WTC11 (cell line): ENCODE measurements at regions not wholly inside any gene's neighbourhood (a gene's known extent, or its start where the extent isn't known, plus 50 kb on each side); places are given as distances from the start of the nearest gene placed in this dataset.

Experiments used
- FOXK1 ChIP-seq: sonication (generic); formaldehyde crosslinking; IDR thresholded peaks from 2 replicates; pipeline ENCODE4 v1.8.0; 2022; ENCODE audit warnings: mild to moderate bottlenecking, moderate library complexity, missing genetic modification reagents
- NFYB ChIP-seq: sonication (generic); formaldehyde crosslinking; conservative IDR thresholded peaks from 2 replicates; pipeline ENCODE4 v1.8.0; 2022; ENCODE audit warnings: low read depth, missing genetic modification reagents
- SOX15 ChIP-seq: fragments of 250-450 bp; sonication (Bioruptor Pico); IDR thresholded peaks from 2 replicates; pipeline ENCODE4 v1.9.0; 2021; ENCODE audit warnings: mild to moderate bottlenecking
- ZNF138 ChIP-seq: sonication (generic); formaldehyde crosslinking; conservative IDR thresholded peaks from 2 replicates; pipeline ENCODE4 v1.8.1; 2022; ENCODE audit warnings: mild to moderate bottlenecking, moderate library complexity, missing genetic modification reagents
- TF ChIP-seq, protein P1 (sequence below): fragments of 200-600 bp; IDR thresholded peaks from 2 replicates; pipeline ENCODE4 v1.8.0; 2022; ENCODE audit warnings: antibody characterized with exemption
- TF ChIP-seq, protein P2 (sequence below): sonication (generic); formaldehyde crosslinking; IDR thresholded peaks from 2 replicates; pipeline ENCODE4 v1.8.1; 2022; ENCODE audit warnings: low read depth, missing genetic modification reagents, borderline replicate concordance
- TF ChIP-seq, protein P3 (sequence below): sonication (generic); formaldehyde crosslinking; IDR thresholded peaks from 2 replicates; pipeline ENCODE4 v1.8.0; 2022; ENCODE audit warnings: mild to moderate bottlenecking, missing genetic modification reagents

DNA sequence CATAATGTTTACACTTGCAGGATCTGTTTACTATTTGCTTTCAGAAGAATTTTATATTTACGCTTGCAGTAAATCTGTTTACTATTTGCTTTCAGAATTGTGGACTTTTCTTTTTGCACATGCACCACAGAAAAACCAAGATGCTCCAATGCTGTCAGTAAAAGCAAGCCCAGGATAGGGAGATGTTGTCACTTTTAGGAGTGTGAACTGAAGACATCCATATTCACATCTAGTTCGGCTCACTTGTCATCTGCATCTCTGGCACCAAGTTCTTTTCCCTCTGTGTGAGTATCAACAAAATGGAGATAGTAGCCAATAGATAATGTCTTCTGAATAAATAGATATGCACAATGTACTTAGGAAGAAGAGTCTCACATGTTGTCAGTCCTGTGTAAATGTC is 109.3 kb upstream of the MXRA5 start:
- TF ChIP-seq, protein P1, sequence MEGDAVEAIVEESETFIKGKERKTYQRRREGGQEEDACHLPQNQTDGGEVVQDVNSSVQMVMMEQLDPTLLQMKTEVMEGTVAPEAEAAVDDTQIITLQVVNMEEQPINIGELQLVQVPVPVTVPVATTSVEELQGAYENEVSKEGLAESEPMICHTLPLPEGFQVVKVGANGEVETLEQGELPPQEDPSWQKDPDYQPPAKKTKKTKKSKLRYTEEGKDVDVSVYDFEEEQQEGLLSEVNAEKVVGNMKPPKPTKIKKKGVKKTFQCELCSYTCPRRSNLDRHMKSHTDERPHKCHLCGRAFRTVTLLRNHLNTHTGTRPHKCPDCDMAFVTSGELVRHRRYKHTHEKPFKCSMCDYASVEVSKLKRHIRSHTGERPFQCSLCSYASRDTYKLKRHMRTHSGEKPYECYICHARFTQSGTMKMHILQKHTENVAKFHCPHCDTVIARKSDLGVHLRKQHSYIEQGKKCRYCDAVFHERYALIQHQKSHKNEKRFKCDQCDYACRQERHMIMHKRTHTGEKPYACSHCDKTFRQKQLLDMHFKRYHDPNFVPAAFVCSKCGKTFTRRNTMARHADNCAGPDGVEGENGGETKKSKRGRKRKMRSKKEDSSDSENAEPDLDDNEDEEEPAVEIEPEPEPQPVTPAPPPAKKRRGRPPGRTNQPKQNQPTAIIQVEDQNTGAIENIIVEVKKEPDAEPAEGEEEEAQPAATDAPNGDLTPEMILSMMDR = no peak
- no peak for TF ChIP-seq NFYB (CRISPR knock-in tag)
- TF ChIP-seq, protein P2, sequence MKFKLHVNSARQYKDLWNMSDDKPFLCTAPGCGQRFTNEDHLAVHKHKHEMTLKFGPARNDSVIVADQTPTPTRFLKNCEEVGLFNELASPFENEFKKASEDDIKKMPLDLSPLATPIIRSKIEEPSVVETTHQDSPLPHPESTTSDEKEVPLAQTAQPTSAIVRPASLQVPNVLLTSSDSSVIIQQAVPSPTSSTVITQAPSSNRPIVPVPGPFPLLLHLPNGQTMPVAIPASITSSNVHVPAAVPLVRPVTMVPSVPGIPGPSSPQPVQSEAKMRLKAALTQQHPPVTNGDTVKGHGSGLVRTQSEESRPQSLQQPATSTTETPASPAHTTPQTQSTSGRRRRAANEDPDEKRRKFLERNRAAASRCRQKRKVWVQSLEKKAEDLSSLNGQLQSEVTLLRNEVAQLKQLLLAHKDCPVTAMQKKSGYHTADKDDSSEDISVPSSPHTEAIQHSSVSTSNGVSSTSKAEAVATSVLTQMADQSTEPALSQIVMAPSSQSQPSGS (CRISPR knock-in tag) = no peak
- no peak for TF ChIP-seq FOXK1 (CRISPR knock-in tag)
- TF ChIP-seq SOX15 (CRISPR knock-in tag) = no peak
- TF ChIP-seq ZNF138 = no peak
- TF ChIP-seq, protein P3, sequence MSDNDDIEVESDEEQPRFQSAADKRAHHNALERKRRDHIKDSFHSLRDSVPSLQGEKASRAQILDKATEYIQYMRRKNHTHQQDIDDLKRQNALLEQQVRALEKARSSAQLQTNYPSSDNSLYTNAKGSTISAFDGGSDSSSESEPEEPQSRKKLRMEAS (CRISPR knock-in tag) = no peak
